ENCODE measurements at regions not wholly inside any gene's neighbourhood (a gene's known extent, or its start where the extent isn't known, plus 50 kb on each side); places are given as distances from the start of the nearest gene placed in this dataset.

GRCh38 chr12:118884226-118884625, 97.1 kb upstream of the SRRM4 start:
- no peak for TF ChIP-seq CTCF (IDR thresholded peaks at IDR 0.05)
- Histone ChIP-seq H3K4me2 (replicated peaks; ENCODE audit: low read depth, low read length, poor library complexity, severe bottlenecking) (no peak overlapping the region), H3K27ac (ENCODE audit: low read length in 2 of 2) (no peak overlapping the region), H3K27me3 (replicated peaks in 1 of 4; ENCODE audit: control extremely low read depth in 1 of 4, control insufficient read depth in 3 of 4, insufficient read depth in 4 of 4, low read length in 3 of 4) (peaks cover 0 to 2% (median 0%) of the 10 kb centered on the region in 4 experiments), H2AFZ (ENCODE audit: insufficient read depth, low read depth, low read length, poor library complexity, severe bottlenecking) (no peak overlapping the region), H3K9ac (ENCODE audit: low read length) (no peak overlapping the region), H3K4me1 (ENCODE audit: control insufficient read depth in 2 of 2, insufficient read depth in 2 of 2, low read length in 2 of 2) (no peaks in the 10 kb centered on the region), H4K20me1 (ENCODE audit: control insufficient read depth, insufficient read depth, low read length, poor library complexity, severe bottlenecking) (no peaks in the 10 kb centered on the region), H3K4me3 (ENCODE audit: control extremely low read depth in 1 of 5, extremely low read depth in 1 of 5, insufficient read depth in 1 of 5, low read depth in 2 of 5, low read length in 4 of 5) (no peak overlapping the region), H3K9me3 (ENCODE audit: control extremely low read depth in 1 of 3, control insufficient read depth in 2 of 3, insufficient read depth in 1 of 3, low read length in 2 of 3) (no peaks in the 10 kb centered on the region), H3K79me2 (ENCODE audit: control insufficient read depth, insufficient read depth, low read length) (no peaks in the 10 kb centered on the region), H3K36me3 (replicated peaks in 1 of 2; ENCODE audit: control extremely low read depth in 1 of 2, control insufficient read depth in 1 of 2, extremely low read depth in 1 of 2, insufficient read depth in 2 of 2, low read length in 1 of 2) (no peaks in the 10 kb centered on the region)
- ChIA-PET CTCF (no interaction called here), POLR2A (no interaction called here)
- Mint-ChIP-seq H3K27me3 (peaks cover under 1% of the 10 kb centered on the region), H3K9me3 (ENCODE audit: insufficient read depth) (peaks cover 2% of the 10 kb centered on the region), H3K27ac (no peak overlapping the region), H3K4me1 (no peaks in the 10 kb centered on the region), H3K4me3 (no peak overlapping the region)
- DNase-seq (no peak), ATAC-seq (ENCODE audit: low read depth) (no peak)
- intact Hi-C loops (cut with micrococcal nuclease) = no loop called here
- no CpG with 5 or more reads among the region's 1 CpG for WGBS (ENCODE audit: insufficient coverage)

GRCh38 chr12:118900993-118901392, 80.3 kb upstream of the SRRM4 start:
- no peak overlapping the region for H3K27ac ChIP-seq (ENCODE audit: low read length in 2 of 2)
- no peaks in the 10 kb centered on the region for H3K79me2 ChIP-seq (ENCODE audit: control insufficient read depth, insufficient read depth, low read length)
- no peak overlapping the region for H3K4me2 ChIP-seq (replicated peaks; ENCODE audit: low read depth, low read length, poor library complexity, severe bottlenecking)
- Mint-ChIP-seq H3K9me3 (ENCODE audit: insufficient read depth) (peaks cover 4% of the 10 kb centered on the region), H3K4me1 (no peaks in the 10 kb centered on the region), H3K27ac (no peak overlapping the region), H3K4me3 (no peak overlapping the region), H3K27me3 (no peaks in the 10 kb centered on the region)
- no peaks in the 10 kb centered on the region for H3K27me3 ChIP-seq (replicated peaks in 1 of 4; ENCODE audit: control extremely low read depth in 1 of 4, control insufficient read depth in 3 of 4, insufficient read depth in 4 of 4, low read length in 3 of 4)
- TF ChIP-seq CTCF (IDR thresholded peaks at IDR 0.05) (no peak), EZH2 (IDR thresholded peaks at IDR 0.05; ENCODE audit: borderline replicate concordance, insufficient read depth, low read depth, low read length, poor library complexity, severe bottlenecking) (no peak)
- POLR2A ChIA-PET = no interaction called here
- DNase-seq (no peak), ATAC-seq (ENCODE audit: low read depth) (no peak)
- WGBS (ENCODE audit: insufficient coverage) = 75% methylated on average over 1 of the region's 1 CpG
- H3K4me3 ChIP-seq (ENCODE audit: control extremely low read depth in 1 of 5, extremely low read depth in 1 of 5, insufficient read depth in 1 of 5, low read depth in 2 of 5, low read length in 4 of 5) = no peak overlapping the region
- H2AFZ ChIP-seq (ENCODE audit: insufficient read depth, low read depth, low read length, poor library complexity, severe bottlenecking) = no peak overlapping the region
- no peaks in the 10 kb centered on the region for H3K9me3 ChIP-seq (ENCODE audit: control extremely low read depth in 1 of 3, control insufficient read depth in 2 of 3, insufficient read depth in 1 of 3, low read length in 2 of 3)
- no peaks in the 10 kb centered on the region for H3K36me3 ChIP-seq (replicated peaks in 1 of 2; ENCODE audit: control extremely low read depth in 1 of 2, control insufficient read depth in 1 of 2, extremely low read depth in 1 of 2, insufficient read depth in 2 of 2, low read length in 1 of 2)
- H3K9ac ChIP-seq (ENCODE audit: low read length) = no peak overlapping the region
- intact Hi-C loops (cut with micrococcal nuclease) = no loop called here
- no peaks in the 10 kb centered on the region for H3K4me1 ChIP-seq (ENCODE audit: control insufficient read depth in 2 of 2, insufficient read depth in 2 of 2, low read length in 2 of 2)
- CTCF ChIA-PET = no interaction called here
- no peaks in the 10 kb centered on the region for H4K20me1 ChIP-seq (ENCODE audit: control insufficient read depth, insufficient read depth, low read length, poor library complexity, severe bottlenecking)
